ENCODE measurements at regions not wholly inside any gene's neighbourhood (a gene's known extent, or its start where the extent isn't known, plus 50 kb on each side); places are given as distances from the start of the nearest gene placed in this dataset.

DNA sequence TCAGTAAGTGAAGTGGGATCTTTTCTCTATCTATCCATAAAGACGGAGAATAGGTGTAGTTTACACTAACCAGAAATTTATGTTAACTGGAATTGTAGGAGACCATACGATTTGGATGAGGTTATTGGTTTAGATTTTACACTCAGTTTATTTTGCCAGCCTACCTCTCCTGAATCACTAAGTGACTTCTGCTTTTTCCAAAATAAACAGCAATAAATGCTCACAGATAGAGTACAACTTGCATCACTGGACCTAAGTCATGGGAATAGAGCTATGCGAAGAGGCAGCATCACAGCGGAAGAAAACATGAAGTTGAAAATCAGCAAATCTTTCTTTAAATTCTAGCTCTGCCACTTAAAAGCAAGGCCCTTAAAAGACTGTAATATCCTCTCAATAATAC, 781.0 kb downstream of the LIG4 start (continued):
- no peak for TF ChIP-seq ZNF18 (tag by site-specific recombination; IDR thresholded peaks at IDR 0.05)
- TF ChIP-seq ZNF518A (tag by site-specific recombination; conservative IDR thresholded peaks at IDR 0.05; ENCODE audit: low read depth): no peak
- no peak for TF ChIP-seq TRIM28 (IDR thresholded peaks at IDR 0.05; ENCODE audit: borderline replicate concordance, low read length)

GRCh38 chr13:107427536-107427935, 787.8 kb downstream of the LIG4 start:
- Histone ChIP-seq H3K27ac (ENCODE audit: extremely low read depth, low read depth, low read length) (no peak overlapping the region), H3K4me3 (ENCODE audit: low read depth, low read length) (no peak overlapping the region), H3K36me3 (ENCODE audit: control insufficient read depth in 2 of 2, insufficient read depth in 1 of 2, low read length in 2 of 2) (no peaks in the 10 kb centered on the region), H3K4me1 (ENCODE audit: control insufficient read depth, insufficient read depth, low read length) (no peaks in the 10 kb centered on the region), H3K9me3 (ENCODE audit: control insufficient read depth, insufficient read depth, low read depth, low read length) (no peaks in the 10 kb centered on the region)
- POLR2A ChIA-PET: no interaction called here
- CTCF ChIA-PET: no interaction called here
- no peak for TF ChIP-seq ZNF521 (tag by site-specific recombination; IDR thresholded peaks at IDR 0.05)

- Histone ChIP-seq H3K4me1 (ENCODE audit: control insufficient read depth, insufficient read depth, low read length) (no peaks in the 10 kb centered on the region), H3K27ac (ENCODE audit: extremely low read depth, low read depth, low read length) (no peak overlapping the region), H3K9me3 (ENCODE audit: control insufficient read depth, insufficient read depth, low read depth, low read length) (no peaks in the 10 kb centered on the region), H3K36me3 (ENCODE audit: control insufficient read depth in 2 of 2, insufficient read depth in 1 of 2, low read length in 2 of 2) (no peaks in the 10 kb centered on the region), H3K4me3 (ENCODE audit: low read depth, low read length) (no peak overlapping the region)
- CTCF ChIA-PET: no interaction called here
- POLR2A ChIA-PET: no interaction called here
- TF ChIP-seq ZNF843 (tag by site-specific recombination; IDR thresholded peaks at IDR 0.05) (no peak), HOXD13 (CRISPR knock-in tag; IDR thresholded peaks at IDR 0.05; ENCODE audit: borderline replicate concordance) (no peak), ZNF138 (tag by site-specific recombination; IDR thresholded peaks at IDR 0.05; ENCODE audit: borderline replicate concordance) (no peak), SP3 (tag by site-specific recombination; IDR thresholded peaks at IDR 0.05) (no peak), GLIS1 (tag by site-specific recombination; IDR thresholded peaks at IDR 0.05) (no peak), ZNF280D (tag by site-specific recombination; IDR thresholded peaks at IDR 0.05) (no peak), ZNF214 (tag by site-specific recombination; IDR thresholded peaks at IDR 0.05; ENCODE audit: borderline replicate concordance) (no peak), ZNF529 (tag by site-specific recombination; IDR thresholded peaks at IDR 0.05; ENCODE audit: insufficient replicate concordance) (no peak), PRDM1 (tag by site-specific recombination; IDR thresholded peaks at IDR 0.05) (no peak), REPIN1 (tag by site-specific recombination; IDR thresholded peaks at IDR 0.05; ENCODE audit: low read depth) (no peak), ZNF518A (tag by site-specific recombination; conservative IDR thresholded peaks at IDR 0.05; ENCODE audit: low read depth) (no peak), ZNF146 (tag by site-specific recombination; IDR thresholded peaks at IDR 0.05) (no peak), ZNF660 (tag by site-specific recombination; IDR thresholded peaks at IDR 0.05) (no peak), ZNF658 (tag by site-specific recombination; IDR thresholded peaks at IDR 0.05) (no peak), ZFP69B (tag by site-specific recombination; IDR thresholded peaks at IDR 0.05) (no peak), ZNF2 (tag by site-specific recombination; IDR thresholded peaks at IDR 0.05) (no peak)
These were observed 792.9 kb downstream of the LIG4 start for GRCh38 chr13:107422421-107422820.
